Transverse colon (tissue), 4 donors: ENCODE measurements at regions not wholly inside any gene's neighbourhood (a gene's known extent, or its start where the extent isn't known, plus 50 kb on each side); places are given as distances from the start of the nearest gene placed in this dataset.

Experiments used
- POLR2A ChIP-seq: fragments of 450-650 bp; IDR thresholded peaks from one replicate; pipeline ENCODE4 v1.6.1; 2016; ENCODE audit warnings: antibody characterized with exemption, mild to moderate bottlenecking, moderate library complexity
- POLR2AphosphoS5 ChIP-seq, 3 donors: sonication (generic); formaldehyde crosslinking; IDR thresholded peaks; one replicate each; pipeline ENCODE4 v1.6.1; 2016; ENCODE audit warnings: antibody characterized with exemption in 3 of 3
- TF ChIP-seq, protein P1 (sequence below), 5 experiments: fragments of 200-600 bp in 3 of 5; fragments of 450-650 bp in 2 of 5; sonication (generic) in 3 of 5; IDR thresholded peaks; 1 replicate in 2 of 5; 2 replicates in 3 of 5; pipeline ENCODE4 v1.5.1; 2016 to 2017; ENCODE audit warnings: antibody characterized with exemption in 5 of 5, inconsistent platforms in 3 of 5, mild to moderate bottlenecking in 2 of 5, moderate library complexity in 1 of 5

GRCh38 chr21:41625428-41625827, 117.5 kb upstream of the TMPRSS2 start:
- TF ChIP-seq POLR2AphosphoS5 (IDR thresholded peaks at IDR 0.05), result no peak
- TF ChIP-seq, protein P1, sequence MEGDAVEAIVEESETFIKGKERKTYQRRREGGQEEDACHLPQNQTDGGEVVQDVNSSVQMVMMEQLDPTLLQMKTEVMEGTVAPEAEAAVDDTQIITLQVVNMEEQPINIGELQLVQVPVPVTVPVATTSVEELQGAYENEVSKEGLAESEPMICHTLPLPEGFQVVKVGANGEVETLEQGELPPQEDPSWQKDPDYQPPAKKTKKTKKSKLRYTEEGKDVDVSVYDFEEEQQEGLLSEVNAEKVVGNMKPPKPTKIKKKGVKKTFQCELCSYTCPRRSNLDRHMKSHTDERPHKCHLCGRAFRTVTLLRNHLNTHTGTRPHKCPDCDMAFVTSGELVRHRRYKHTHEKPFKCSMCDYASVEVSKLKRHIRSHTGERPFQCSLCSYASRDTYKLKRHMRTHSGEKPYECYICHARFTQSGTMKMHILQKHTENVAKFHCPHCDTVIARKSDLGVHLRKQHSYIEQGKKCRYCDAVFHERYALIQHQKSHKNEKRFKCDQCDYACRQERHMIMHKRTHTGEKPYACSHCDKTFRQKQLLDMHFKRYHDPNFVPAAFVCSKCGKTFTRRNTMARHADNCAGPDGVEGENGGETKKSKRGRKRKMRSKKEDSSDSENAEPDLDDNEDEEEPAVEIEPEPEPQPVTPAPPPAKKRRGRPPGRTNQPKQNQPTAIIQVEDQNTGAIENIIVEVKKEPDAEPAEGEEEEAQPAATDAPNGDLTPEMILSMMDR (IDR thresholded peaks at IDR 0.05), result no peak
- TF ChIP-seq POLR2A, result no peak
